Sigmoid colon (tissue), 4 donors: ENCODE measurements at regions not wholly inside any gene's neighbourhood (a gene's known extent, or its start where the extent isn't known, plus 50 kb on each side); places are given as distances from the start of the nearest gene placed in this dataset.

Experiments used
- CTCF ChIP-seq, 4 experiments: fragments of 450-650 bp in 3 of 4; fragments of 200-600 bp in 1 of 4; IDR thresholded peaks; one replicate each; pipeline ENCODE4 v1.5.1; 2016 to 2019; ENCODE audit warnings: antibody characterized with exemption in 4 of 4, mild to moderate bottlenecking in 3 of 4, moderate library complexity in 2 of 4
- POLR2AphosphoS5 ChIP-seq, 4 donors: sonication (generic); formaldehyde crosslinking; IDR thresholded peaks; one replicate each; pipeline ENCODE4 v1.6.1; 2017; ENCODE audit warnings: antibody characterized with exemption in 4 of 4

- no peak for TF ChIP-seq CTCF (IDR thresholded peaks at IDR 0.05)
- TF ChIP-seq POLR2AphosphoS5 (IDR thresholded peaks at IDR 0.05): no peak
Measured at GRCh38 chr3:110755345-110755744, 316.3 kb upstream of the NECTIN3 start.
